GM20000 (cell line): ENCODE measurements at regions not wholly inside any gene's neighbourhood (a gene's known extent, or its start where the extent isn't known, plus 50 kb on each side); places are given as distances from the start of the nearest gene placed in this dataset.

ENCODE experiments used
- DNase-seq: peaks from one replicate; pipeline ENCODE4 v3.0.0; 2012; ENCODE audit warnings: low spot score
- TF ChIP-seq, protein P1 (sequence below): IDR thresholded peaks from 2 replicates; pipeline ENCODE4 v1.5.1; 2012; ENCODE audit warnings: mild to moderate bottlenecking, control low read depth; ENCODE audit errors: extremely low read depth, missing control alignments

- TF ChIP-seq, protein P1, sequence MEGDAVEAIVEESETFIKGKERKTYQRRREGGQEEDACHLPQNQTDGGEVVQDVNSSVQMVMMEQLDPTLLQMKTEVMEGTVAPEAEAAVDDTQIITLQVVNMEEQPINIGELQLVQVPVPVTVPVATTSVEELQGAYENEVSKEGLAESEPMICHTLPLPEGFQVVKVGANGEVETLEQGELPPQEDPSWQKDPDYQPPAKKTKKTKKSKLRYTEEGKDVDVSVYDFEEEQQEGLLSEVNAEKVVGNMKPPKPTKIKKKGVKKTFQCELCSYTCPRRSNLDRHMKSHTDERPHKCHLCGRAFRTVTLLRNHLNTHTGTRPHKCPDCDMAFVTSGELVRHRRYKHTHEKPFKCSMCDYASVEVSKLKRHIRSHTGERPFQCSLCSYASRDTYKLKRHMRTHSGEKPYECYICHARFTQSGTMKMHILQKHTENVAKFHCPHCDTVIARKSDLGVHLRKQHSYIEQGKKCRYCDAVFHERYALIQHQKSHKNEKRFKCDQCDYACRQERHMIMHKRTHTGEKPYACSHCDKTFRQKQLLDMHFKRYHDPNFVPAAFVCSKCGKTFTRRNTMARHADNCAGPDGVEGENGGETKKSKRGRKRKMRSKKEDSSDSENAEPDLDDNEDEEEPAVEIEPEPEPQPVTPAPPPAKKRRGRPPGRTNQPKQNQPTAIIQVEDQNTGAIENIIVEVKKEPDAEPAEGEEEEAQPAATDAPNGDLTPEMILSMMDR: no peak
- DNase-seq: no peak
Measured at GRCh38 chr18:46393230-46393629, 263.8 kb downstream of the LOXHD1 start.

DNA sequence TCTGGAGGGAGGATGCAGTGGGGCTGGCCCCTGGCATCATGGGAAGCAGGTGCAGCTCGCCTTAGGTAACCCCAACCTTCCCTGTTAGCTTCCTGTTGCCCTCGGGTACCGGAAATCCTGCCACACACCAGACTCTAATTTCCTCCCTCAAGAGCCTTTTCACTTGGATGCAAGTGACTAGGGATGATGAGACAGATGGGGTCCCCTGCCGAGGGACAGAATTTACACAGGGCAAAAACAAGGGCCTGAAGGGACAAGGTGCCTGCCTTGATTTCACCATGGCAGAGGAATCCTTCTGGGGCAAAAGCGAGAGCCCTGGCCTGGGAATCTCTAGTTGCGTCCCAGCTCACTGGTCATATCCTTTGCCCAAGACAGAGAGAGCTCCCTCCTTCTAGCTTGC lies 263.1 kb downstream of the LOXHD1 start:
- TF ChIP-seq, protein P1: no peak
- no peak for DNase-seq

- TF ChIP-seq, protein P1: no peak
- DNase-seq: no peak
Measured at GRCh38 chr18:46395795-46396194, 261.2 kb downstream of the LOXHD1 start.

GRCh38 chr18:46397174-46397573 lies 259.8 kb downstream of the LOXHD1 start:
- no peak for DNase-seq
- TF ChIP-seq, protein P1: no peak

DNA sequence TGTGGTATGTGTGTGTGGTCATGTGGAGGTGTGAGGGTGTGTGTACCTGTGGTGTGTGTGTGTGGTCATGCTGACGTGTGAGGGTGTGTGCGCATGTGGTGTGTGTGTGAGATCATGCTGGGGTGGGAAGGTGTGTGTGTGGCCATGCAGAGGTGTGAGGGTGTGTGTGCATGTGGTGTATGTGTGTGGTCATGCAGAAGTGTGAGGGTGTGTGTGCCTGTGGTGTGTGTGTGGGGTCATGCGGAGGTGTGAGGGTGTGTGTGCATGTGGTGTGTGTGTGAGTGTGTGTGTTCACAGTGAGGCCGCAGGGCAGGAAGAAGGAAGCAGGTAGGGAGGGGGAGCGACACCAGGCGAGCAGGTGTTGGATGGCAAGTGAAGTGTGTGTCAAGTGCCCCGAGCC lies 259.0 kb downstream of the LOXHD1 start:
- no peak for DNase-seq
- TF ChIP-seq, protein P1: no peak

GRCh38 chr18:46398625-46399024 lies 258.4 kb downstream of the LOXHD1 start:
- TF ChIP-seq, protein P1: no peak
- DNase-seq: no peak

- no peak for DNase-seq
- TF ChIP-seq, protein P1: no peak
Measured at GRCh38 chr18:46399303-46399702, 257.7 kb downstream of the LOXHD1 start.
